T47D (cell line): ENCODE measurements at regions not wholly inside any gene's neighbourhood (a gene's known extent, or its start where the extent isn't known, plus 50 kb on each side); places are given as distances from the start of the nearest gene placed in this dataset.
"Not testable (repeated sequence)": the region's sequence is repeated elsewhere in the genome, so short reads cannot be mapped to it uniquely, and the experiment has no call there.

Experiments used
- DNase-seq, 2 experiments: peaks; one replicate each; pipeline versions ENCODE4 v3.0.0 to v3.0.0-alpha.2; 2011 to 2012; ENCODE audit warnings: low read depth in 1 of 2, low spot score in 1 of 2
- JUND ChIP-seq: IDR thresholded peaks from 2 replicates; pipeline ENCODE4 v1.6.1; 2012; ENCODE audit warnings: low read depth
- in situ Hi-C: cut with HindIII; loops from 2 replicates; pipeline ENCODE4 v1.10.0; 2016; ENCODE audit warnings: low sequenced_read_pairs, low pct_unique_long_range_greater_than_20kb

DNA sequence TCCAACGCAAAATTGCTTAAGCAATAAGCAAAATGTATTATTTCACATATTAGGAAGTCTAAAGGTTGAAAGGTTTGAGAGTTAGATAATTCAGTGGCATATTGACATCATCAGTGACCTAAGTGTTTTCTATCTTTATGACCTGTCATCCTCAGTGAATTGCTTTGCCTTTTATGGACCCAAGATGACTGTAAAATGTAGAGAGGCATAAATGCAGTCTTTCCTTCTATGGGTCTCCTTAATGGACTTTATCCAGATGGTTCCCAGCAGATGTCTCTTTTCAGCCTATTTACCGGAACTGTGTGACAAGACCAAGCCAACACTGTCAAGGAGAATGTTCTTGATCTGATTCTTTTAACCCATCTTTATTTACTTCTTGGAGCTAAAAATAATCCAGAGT, 615.8 kb downstream of the TTLL7 start:
- DNase-seq, in situ Hi-C loops: not testable (repeated sequence)

DNA sequence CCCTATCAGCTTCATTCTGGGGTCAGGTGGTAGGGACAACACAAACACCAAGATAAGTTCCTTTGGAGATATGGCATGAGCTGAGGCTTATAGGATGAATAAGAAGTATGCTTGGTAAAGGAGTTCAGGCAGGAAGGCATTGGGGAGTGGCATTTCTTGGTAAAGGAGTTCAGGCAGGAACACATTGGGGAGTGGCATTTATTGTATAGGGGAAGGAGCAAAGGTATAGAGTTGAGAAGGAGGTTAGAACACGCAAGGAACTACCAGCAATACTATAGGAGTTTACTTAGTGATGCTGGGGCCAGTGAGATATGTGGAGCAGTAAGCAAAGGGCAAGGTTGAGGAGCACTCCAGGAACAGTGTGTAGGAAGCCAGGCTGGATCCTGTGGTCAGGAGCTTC, 625.9 kb downstream of the TTLL7 start:
- in situ Hi-C loops: not testable (repeated sequence)

DNA sequence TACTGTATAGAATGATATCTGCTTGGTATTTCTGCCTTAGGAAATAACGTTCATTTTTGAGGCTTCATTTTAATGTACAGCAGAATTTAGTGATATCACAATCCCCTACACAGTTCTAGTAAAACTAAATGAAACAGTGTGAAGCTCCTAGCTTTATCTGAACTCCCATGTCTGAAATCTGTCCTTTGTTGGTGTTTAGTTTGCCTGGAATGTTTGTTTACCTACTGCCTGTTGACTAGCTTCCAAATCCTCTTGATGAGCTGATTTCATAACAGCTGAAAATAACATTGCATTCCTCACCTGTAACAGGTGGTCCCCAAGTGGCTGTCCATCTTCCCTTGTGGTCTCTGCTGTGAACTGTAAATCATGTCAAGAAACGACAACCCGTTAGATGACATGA, 629.1 kb downstream of the TTLL7 start:
- DNase-seq, in situ Hi-C loops: not testable (repeated sequence)

More for the DNA sequence above, 625.9 kb downstream of the TTLL7 start:
- DNase-seq: not testable (repeated sequence)

DNA sequence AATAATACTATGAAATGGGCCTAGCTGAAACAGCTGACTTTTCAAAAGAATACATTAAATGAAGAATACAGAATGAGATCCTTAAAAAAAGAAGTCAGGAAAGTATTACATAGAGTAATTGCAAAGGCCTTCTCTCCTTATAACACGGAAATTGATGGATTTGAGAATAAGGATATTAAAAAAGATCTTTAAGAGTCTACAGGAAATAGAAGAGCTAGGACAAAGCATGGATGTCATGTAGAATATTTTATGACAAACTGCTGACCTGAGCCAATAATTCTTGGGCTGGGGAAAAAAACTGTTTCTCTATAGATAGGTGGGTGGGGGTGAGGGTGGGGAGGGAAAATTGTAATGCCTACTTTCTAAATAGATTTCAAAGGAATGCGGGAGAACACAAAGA, 633.6 kb downstream of the TTLL7 start:
- in situ Hi-C loops, DNase-seq: not testable (repeated sequence)

DNA sequence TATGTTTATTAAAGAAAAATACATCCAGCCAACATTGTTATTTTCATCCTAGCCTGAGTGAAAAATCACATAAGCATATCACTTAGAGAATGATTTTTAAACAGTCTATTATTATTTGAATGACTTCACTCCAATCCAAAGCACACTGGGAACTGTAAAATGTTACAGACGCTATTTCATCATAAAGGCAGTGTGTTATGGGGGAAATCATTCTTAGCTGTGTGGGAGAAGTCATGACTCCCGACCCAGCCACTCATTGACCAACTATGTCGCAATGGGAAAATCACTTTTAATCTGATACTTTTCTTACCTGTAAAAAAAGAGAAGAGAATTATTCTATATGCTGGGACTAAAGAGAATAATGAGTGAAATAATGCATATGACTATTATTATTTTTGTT, 653.6 kb downstream of the TTLL7 start:
- in situ Hi-C loops, DNase-seq: not testable (repeated sequence)

DNA sequence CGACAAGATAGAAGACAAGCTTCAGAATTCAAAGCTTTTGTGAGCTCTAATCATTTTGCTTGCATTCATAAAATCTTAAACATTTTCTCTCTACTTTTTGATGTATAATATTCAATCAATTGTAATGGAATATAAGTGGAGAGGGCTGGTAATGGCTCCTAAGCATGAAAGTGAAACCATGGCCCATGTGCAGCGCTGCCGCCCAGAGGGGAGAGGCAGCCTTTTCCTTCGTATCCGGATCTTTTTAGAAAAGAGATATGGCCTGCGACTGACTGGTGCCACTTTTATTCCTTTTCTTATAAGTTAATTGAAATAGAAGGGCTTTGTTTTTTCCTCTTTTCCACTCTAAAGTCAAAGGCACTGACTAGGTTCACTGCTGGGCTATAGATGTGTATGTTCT, 655.2 kb downstream of the TTLL7 start:
- DNase-seq: peak in 1 of 2 experiments; percentile 2

DNA sequence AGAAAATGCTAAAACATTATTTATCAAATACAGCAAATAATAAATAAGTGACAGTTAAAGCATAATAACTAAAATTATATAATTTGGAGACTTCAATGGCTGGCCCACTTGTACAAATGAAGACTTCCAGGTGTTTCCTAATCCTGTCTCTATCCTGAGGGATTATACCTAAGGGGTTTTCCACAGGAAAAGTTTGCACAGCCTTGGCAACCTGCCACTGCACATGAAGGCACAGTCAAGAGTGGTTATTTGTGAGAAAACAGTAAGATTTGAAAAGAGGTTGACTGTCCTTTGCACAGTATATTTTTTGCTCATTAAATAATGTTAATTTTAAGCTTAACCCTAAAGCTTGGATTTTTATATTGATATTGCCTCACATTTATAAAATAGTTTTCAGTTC, 655.9 kb downstream of the TTLL7 start:
- in situ Hi-C loops, DNase-seq: not testable (repeated sequence)

More for the DNA sequence above, 655.2 kb downstream of the TTLL7 start:
- in situ Hi-C loops: not testable (repeated sequence)

DNA sequence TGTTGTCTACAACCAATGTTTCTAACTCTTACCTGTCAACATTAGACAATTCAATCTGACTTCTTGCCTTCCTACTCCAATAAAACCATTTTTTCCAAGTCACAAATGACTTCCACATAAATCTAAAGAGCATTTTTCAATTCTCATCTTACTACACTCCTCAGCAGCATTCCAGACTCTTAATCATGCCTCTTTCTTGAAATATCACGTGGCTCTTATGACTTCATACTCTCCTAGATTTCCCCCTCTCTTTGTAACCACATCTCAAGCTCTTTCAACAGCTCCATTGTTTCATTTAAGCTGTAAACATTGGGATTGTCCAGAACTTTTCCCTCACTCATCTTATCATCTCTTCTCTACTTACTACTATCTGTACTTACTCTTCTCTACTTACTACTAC, 666.6 kb downstream of the TTLL7 start:
- DNase-seq, in situ Hi-C loops: not testable (repeated sequence)

DNA sequence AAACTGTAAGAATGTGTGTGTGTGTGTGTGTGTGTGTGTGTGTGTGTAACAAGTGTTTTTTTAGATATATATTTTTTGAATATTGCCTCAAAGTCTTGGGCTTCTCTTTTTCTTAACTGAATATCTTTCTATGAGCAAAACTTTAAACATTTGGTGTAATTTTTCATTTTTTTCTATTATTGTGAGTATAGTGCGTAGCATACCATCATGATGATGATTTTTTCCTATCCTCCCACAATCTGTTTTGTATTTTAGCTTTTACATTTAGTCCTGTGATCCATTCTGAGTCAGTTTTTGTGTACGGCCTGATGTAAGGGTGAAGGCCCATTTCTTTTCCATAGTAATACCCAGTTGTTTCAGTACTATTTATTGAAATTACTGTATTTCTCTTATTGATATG, 680.6 kb downstream of the TTLL7 start:
- no peak for DNase-seq
- TF ChIP-seq JUND: no peak
- in situ Hi-C loops: no loop called here

DNA sequence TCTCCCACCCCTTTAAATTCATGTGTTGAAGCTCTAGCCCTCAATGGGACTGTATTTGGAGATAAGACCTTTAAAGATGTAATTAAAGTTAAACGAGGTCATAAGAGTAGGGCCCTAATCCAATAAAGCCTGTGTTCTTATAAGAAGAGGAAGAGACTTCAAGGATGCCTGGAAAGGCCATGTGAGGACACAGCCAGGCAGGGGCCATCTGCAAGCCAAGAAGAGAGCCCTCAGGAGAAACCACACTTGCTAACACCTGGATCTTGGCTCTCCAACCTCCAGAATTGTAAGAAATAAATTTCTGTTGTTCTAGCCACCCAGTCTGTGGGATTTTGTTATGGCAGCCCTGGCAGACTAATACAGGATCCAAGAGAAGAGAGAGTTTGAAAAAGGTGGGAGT, 683.5 kb downstream of the TTLL7 start:
- DNase-seq, in situ Hi-C loops: not testable (repeated sequence)

DNA sequence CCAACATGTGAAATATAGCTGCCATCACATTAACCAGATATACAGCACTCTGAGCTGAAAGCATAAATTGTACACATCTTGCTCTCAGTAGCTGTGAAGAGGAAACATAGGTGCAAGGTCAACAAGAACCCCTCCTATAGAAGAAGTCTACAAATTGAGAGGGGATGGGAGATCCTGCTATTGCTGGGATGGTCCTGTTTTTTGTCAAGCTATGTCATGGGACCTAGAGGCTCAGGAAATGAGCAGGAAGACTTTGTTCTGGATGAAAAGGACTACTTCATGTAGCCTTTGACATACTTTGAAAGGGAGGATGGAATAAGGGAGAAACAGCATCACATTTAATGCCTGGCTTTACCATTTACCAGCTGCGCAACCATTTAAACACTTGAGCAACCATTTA, 688.8 kb downstream of the TTLL7 start:
- in situ Hi-C loops: not testable (repeated sequence)

DNA sequence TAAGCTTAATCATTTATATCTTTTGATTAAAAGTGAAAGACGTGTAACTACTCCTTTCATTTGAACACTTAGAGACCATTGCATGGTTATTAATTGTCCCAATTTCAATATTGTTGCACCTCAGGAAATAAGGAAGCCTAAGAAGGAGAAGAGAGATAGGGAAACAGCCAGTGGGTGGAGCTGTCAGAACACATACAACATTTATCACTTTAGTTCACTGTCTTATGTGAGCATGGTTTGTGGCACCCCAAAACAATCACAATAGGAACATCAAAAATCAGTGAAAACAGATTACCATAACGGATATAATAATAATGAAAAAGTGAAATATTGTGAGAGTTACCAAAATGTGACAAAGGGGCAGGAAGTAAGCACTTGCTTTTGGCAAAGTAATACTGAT, 689.9 kb downstream of the TTLL7 start:
- in situ Hi-C loops, DNase-seq: not testable (repeated sequence)

More for the DNA sequence above, 688.8 kb downstream of the TTLL7 start:
- DNase-seq: not testable (repeated sequence)

DNA sequence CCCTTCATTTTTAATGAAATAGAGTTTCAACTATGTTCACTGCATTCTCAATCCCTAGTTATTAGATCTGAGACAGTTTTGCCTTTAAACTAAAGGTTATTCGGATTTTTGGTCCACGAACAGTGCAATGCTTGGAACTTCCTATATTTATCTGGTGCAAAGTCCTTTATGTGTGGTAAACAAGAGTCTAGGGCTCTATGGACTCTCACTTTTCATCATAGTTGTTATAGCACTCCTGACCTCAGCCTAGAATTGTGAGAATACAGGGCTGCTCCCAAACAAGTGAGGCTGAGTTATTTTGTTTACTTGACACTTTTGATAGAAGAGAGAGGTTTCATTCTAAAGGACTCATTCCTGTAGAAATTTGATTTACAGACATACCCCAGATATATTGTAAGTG, 692.1 kb downstream of the TTLL7 start:
- DNase-seq, in situ Hi-C loops: not testable (repeated sequence)

DNA sequence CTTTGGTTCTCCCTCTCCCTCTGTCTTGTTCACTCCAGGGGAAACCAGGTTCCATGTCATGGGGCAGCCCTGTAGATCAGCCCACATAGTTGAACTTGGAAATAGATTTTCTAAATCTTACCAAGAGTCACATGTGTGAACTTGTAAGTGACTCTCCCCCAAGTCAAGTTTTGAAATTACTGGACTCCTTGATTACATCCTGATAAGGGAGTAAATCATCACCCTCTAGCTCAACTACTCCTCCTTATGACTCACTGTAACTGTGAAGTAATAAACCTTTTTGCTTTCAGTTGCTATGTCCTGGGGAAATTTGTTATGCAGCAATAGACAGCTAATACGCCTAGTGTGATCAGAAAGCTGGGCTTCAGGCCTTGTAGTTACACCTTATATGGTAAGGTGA, 703.3 kb downstream of the TTLL7 start:
- DNase-seq, in situ Hi-C loops: not testable (repeated sequence)

DNA sequence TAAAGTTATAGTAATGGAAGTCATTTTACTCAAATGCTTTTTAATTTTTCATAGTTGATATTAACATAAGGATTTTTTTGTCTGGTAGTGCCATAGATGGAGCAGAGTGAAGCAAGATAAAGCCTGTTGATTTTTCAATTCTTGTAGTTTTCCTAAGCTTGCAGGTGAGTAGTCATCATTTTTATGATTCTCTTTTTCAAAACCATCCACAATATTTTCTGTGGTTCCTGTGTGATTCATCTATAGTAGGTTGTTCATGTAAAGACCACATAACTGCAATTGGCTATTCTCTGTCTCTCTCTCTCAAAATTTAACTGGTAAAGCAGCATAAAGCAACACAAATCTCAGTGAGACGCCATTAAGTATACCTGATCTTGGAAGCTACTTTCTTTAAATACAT, 711.5 kb downstream of the TTLL7 start:
- DNase-seq, in situ Hi-C loops: not testable (repeated sequence)

DNA sequence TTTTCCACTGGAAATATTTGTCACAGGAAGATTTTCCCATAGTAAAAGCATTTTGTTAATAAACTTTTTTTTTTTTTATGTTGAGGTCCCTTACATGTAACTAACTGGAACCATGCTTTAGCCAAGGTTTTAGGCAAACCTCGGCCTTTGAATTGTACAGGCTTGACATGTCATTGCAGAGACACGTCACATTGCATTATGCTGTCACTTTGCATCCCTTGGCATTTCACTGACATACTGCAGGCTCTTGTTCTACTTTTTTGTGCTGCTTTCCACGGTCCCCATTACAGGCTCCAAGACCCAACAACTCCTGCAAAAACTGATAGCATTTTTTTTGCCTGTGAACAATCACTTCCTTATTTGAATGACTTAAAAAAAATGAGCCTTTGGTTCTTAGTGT, 724.3 kb downstream of the TTLL7 start:
- in situ Hi-C loops: not testable (repeated sequence)

DNA sequence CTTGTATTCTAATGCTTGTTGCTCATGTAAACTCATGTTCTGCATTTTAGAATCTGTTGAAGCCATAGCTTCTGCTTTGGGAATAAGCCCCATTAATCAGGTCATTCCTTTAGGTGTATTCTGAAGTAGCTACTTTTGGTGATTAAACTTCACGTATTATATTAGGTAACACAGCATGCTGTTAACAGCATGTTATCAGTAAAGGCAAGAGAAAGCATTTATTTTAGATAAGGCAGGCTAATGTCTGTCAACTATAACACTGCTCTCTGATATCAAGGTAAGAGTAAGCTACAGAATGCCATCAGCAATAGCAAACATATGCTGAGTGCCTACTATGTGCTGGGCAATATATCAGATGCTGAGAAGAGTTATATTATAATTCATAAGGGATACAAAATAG, 726.4 kb downstream of the TTLL7 start:
- in situ Hi-C loops, DNase-seq: not testable (repeated sequence)

More for the DNA sequence above, 724.3 kb downstream of the TTLL7 start:
- DNase-seq: not testable (repeated sequence)

DNA sequence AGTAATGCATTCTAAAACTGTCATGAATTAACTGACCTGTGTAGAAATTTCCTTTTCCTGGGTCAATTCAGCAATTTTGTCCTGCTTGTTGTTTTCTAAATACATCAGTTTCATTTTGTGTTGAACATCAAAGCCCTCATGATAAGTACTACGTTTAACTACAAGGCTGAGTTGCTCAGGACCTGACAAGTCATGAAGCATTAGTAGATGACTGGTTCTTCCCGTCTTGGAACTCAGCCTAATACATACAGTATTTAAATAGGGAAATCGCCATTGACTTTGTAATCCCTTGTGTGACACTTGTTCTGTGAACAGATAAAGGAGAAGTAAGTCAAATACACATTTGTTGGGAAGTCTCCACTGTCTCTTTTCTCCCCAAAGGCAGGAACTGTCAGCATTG, 727.1 kb downstream of the TTLL7 start:
- DNase-seq, in situ Hi-C loops: not testable (repeated sequence)

DNA sequence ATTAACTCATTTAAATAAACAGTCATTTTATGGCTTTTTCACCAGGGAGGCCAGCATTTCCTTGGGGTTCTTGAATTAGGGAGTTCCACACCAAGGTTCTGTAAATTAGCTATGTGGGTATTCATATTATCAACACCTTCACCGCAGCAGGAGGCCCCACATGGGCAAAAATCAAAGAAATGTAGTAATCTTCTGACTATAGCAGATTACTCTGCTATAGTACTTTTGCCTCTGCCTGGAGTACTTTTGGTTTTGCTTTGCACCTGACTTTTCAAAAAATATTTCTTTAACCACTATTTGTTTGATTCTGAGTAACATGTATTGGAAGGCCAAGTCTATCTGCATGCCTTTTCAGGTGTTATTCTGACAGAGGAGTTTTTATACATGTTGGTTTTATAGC, 728.1 kb downstream of the TTLL7 start:
- in situ Hi-C loops, DNase-seq: not testable (repeated sequence)

DNA sequence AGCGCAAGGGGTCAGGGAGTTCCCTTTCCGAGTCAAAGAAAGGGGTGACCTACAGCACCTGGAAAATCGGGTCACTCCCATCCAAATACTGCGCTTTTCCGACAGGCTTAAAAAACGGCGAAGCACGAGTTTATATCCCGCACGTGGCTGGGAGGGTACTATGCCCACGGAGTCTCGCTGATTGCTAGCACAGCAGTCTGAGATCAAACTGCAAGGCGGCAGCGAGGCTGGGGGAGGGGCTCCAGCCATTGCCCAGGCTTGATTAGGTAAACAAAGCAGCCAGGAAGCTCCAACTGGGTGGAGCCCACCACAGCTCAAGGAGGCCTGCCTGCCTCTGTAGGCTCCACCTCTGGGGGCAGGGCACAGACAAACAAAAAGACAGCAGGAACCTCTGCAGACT, 735.1 kb downstream of the TTLL7 start:
- in situ Hi-C loops: not testable (repeated sequence)
- DNase-seq: peak in 1 of 2 experiments; percentile 43
